GM03348 (cell line): ENCODE measurements at regions not wholly inside any gene's neighbourhood (a gene's known extent, or its start where the extent isn't known, plus 50 kb on each side); places are given as distances from the start of the nearest gene placed in this dataset.
"Not testable (repeated sequence)": the region's sequence is repeated elsewhere in the genome, so short reads cannot be mapped to it uniquely, and the experiment has no call there.

Experiments
- DNase-seq: peaks from one replicate; pipeline ENCODE4 v3.0.0; 2012; ENCODE audit warnings: low spot score

GRCh38 chr6:121548131-121548530 is 112.7 kb downstream of the GJA1 start:
- peak; percentile 14 for DNase-seq

- peak; percentile 67 for DNase-seq
These were observed 114.3 kb downstream of the GJA1 start for GRCh38 chr6:121549736-121550135.

- no peak for DNase-seq
These were observed 115.1 kb downstream of the GJA1 start for GRCh38 chr6:121550491-121551010.

GRCh38 chr6:121555201-121555600 is 119.8 kb downstream of the GJA1 start:
- no peak for DNase-seq

- DNase-seq: not testable (repeated sequence)
These were observed 120.7 kb downstream of the GJA1 start for GRCh38 chr6:121556149-121556548.

GRCh38 chr6:121557146-121557940 is 121.9 kb downstream of the GJA1 start:
- no peak for DNase-seq

GRCh38 chr6:121559611-121560269 is 124.3 kb downstream of the GJA1 start:
- no peak for DNase-seq

- no peak for DNase-seq
These were observed 125.0 kb downstream of the GJA1 start for GRCh38 chr6:121560476-121560875.

- DNase-seq: no peak
These were observed 127.8 kb downstream of the GJA1 start for GRCh38 chr6:121563286-121563685.

GRCh38 chr6:121564529-121564928 is 129.1 kb downstream of the GJA1 start:
- not testable (repeated sequence) for DNase-seq

GRCh38 chr6:121571455-121571854 is 136.0 kb downstream of the GJA1 start:
- no peak for DNase-seq

GRCh38 chr6:121573481-121573880 is 138.0 kb downstream of the GJA1 start:
- no peak for DNase-seq

- no peak for DNase-seq
These were observed 142.8 kb downstream of the GJA1 start for GRCh38 chr6:121578216-121578615.

- DNase-seq: no peak
These were observed 144.0 kb downstream of the GJA1 start for GRCh38 chr6:121579478-121579877.

GRCh38 chr6:121581327-121581726 is 145.9 kb downstream of the GJA1 start:
- DNase-seq: no peak

- no peak for DNase-seq
These were observed 146.8 kb downstream of the GJA1 start for GRCh38 chr6:121582262-121582661.

GRCh38 chr6:121584586-121585369 is 149.3 kb downstream of the GJA1 start:
- peak; percentile 35 for DNase-seq

GRCh38 chr6:121590438-121590837 is 155.0 kb downstream of the GJA1 start:
- no peak for DNase-seq

- no peak for DNase-seq
These were observed 155.5 kb downstream of the GJA1 start for GRCh38 chr6:121590916-121591315.

GRCh38 chr6:121592261-121592935 is 157.0 kb downstream of the GJA1 start:
- no peak for DNase-seq

- no peak for DNase-seq
These were observed 157.7 kb downstream of the GJA1 start for GRCh38 chr6:121593011-121593641.
